HepG2 (cell line): ENCODE measurements at regions not wholly inside any gene's neighbourhood (a gene's known extent, or its start where the extent isn't known, plus 50 kb on each side); places are given as distances from the start of the nearest gene placed in this dataset.

Experiments
- ATAC-seq: fragments of 200-7000 bp; cut with Tn5 transposase; 3 replicates; pipeline ENCODE4 v1.9.1; 2020; ENCODE audit warnings: mild to moderate bottlenecking, moderate library complexity
- BruUV-seq: library from RNA; stranded (reverse); fragments of 400-500 nt; replicated peaks from 2 replicates; lab custom pipeline; 2021; lab: Mats Ljungman, UMichigan
- CTCF ChIA-PET: fragments of 300-600 bp; formaldehyde crosslinking; extraction: SDS; loops from one replicate; lab custom pipeline; 2021; ENCODE audit warnings: low total read pairs, inconsistent platforms, low intra/inter-chr PET ratio; lab: Yijun Ruan, JAX
- POLR2A ChIA-PET: fragments of 350-600 bp; sonication (Branson Sonifier 250); formaldehyde crosslinking; loops from one replicate; lab custom pipeline; 2020; ENCODE audit warnings: antibody characterized with exemption, inconsistent platforms; lab: Yijun Ruan, JAX
- DNase-seq: peaks from one replicate; pipeline ENCODE4 v3.0.0-alpha.2; 2015; ENCODE audit warnings: low spot score
- FAIRE-seq: peaks from 3 replicates; lab custom pipeline; 2011; peaks lifted over from hg19 to GRCh38; lab: Jason Lieb, UNC
- H2AFZ ChIP-seq: one replicate; pipeline ENCODE4 v1.6.1; 2011; ENCODE audit warnings: low read length, inconsistent platforms
- H3K27ac ChIP-seq: fragments of 300-600 bp; 3 replicates; pipeline ENCODE4 v1.8.0; 2011; ENCODE audit warnings: mixed run types, mild to moderate bottlenecking, mixed read lengths, low read length, inconsistent platforms; ENCODE audit not compliant: insufficient read depth; ENCODE audit errors: extremely low read length
- H3K27me3 ChIP-seq, 2 experiments: fragments of 200-600 bp in 1 of 2; 2 replicates in 1 of 2; 3 replicates in 1 of 2; pipeline versions ENCODE4 v1.6.0 to v1.8.0; 2011; ENCODE audit warnings: low read length in 2 of 2, mild to moderate bottlenecking in 2 of 2, moderate library complexity in 2 of 2, inconsistent platforms in 1 of 2; ENCODE audit not compliant: insufficient read depth in 2 of 2, control insufficient read depth in 1 of 2
- H3K36me3 ChIP-seq, 2 experiments: fragments of 200-600 bp in 1 of 2; replicated peaks in 1 of 2; 2 replicates in 1 of 2; 3 replicates in 1 of 2; pipeline versions ENCODE4 v1.5.1 to v1.8.0; 2011; ENCODE audit warnings: low read length in 2 of 2, inconsistent platforms in 1 of 2; ENCODE audit not compliant: insufficient read depth in 2 of 2, control insufficient read depth in 1 of 2
- H3K4me1 ChIP-seq: 2 replicates; pipeline ENCODE4 v1.5.1; 2012; ENCODE audit warnings: low read length, inconsistent platforms; ENCODE audit not compliant: insufficient read depth
- H3K4me2 ChIP-seq: 2 replicates; pipeline ENCODE4 v1.6.0; 2011; ENCODE audit warnings: low read depth, low read length, inconsistent platforms
- H3K4me3 ChIP-seq, 3 experiments: fragments of 200-600 bp in 1 of 3; sonication (generic), shearing (Covaris generic) in 1 of 3; replicated peaks in 1 of 3; 2 replicates each; pipeline ENCODE4 v1.5.1; 2011 to 2016; ENCODE audit warnings: low read length in 3 of 3, inconsistent platforms in 2 of 3, low read depth in 2 of 3, mild to moderate bottlenecking in 2 of 3, control low read depth in 1 of 3, mixed read lengths in 1 of 3; ENCODE audit not compliant: insufficient read depth in 1 of 3
- H3K79me2 ChIP-seq: one replicate; pipeline ENCODE4 v1.6.1; 2011; ENCODE audit warnings: low read length, inconsistent platforms; ENCODE audit not compliant: insufficient read depth
- H3K9ac ChIP-seq: 2 replicates; pipeline ENCODE4 v1.6.0; 2011; ENCODE audit warnings: mild to moderate bottlenecking, low read depth, low read length, inconsistent platforms; ENCODE audit not compliant: insufficient read depth
- H3K9me3 ChIP-seq: 2 replicates; pipeline ENCODE4 v1.5.1; 2012; ENCODE audit warnings: mild to moderate bottlenecking, low read length
- H4K20me1 ChIP-seq: 2 replicates; pipeline ENCODE4 v1.6.0; 2011; ENCODE audit warnings: inconsistent platforms, mild to moderate bottlenecking, low read length, moderate library complexity; ENCODE audit not compliant: insufficient read depth
- BRCA1 ChIP-seq: sonication (generic); formaldehyde crosslinking; IDR thresholded peaks from 2 replicates; pipeline ENCODE4 v1.4.0; 2020; ENCODE audit warnings: missing genetic modification reagents
- CEBPG ChIP-seq: IDR thresholded peaks from 2 replicates; pipeline ENCODE4 v1.6.1; 2016
- ESRRA ChIP-seq: sonication (generic); formaldehyde crosslinking; IDR thresholded peaks from 2 replicates; pipeline ENCODE4 v1.5.1; 2020; ENCODE audit warnings: mild to moderate bottlenecking, low read depth, missing genetic modification reagents
- HDAC1 ChIP-seq: sonication (generic); formaldehyde crosslinking; IDR thresholded peaks from 2 replicates; pipeline ENCODE4 v1.5.1; 2020; ENCODE audit warnings: mild to moderate bottlenecking, missing genetic modification reagents
- NFRKB ChIP-seq: fragments of 450-650 bp; IDR thresholded peaks from 2 replicates; pipeline ENCODE4 v1.6.1; 2017
- PRPF4 ChIP-seq: fragments of 200-400 bp; formaldehyde crosslinking; IDR thresholded peaks from 2 replicates; pipeline ENCODE4 v1.6.1; 2016; ENCODE audit warnings: low read length, low read depth; ENCODE audit not compliant: poor library complexity, severe bottlenecking
- SMARCC2 ChIP-seq: fragments of 450-650 bp; IDR thresholded peaks from 2 replicates; pipeline ENCODE4 v1.6.1; 2017; ENCODE audit warnings: antibody characterized with exemption, mild to moderate bottlenecking
- ZFP37 ChIP-seq: sonication (generic); formaldehyde crosslinking; IDR thresholded peaks from 2 replicates; pipeline ENCODE4 v1.4.0; 2020; ENCODE audit warnings: missing genetic modification reagents, borderline replicate concordance
- ZNF136 ChIP-seq: sonication (generic); formaldehyde crosslinking; IDR thresholded peaks from 2 replicates; pipeline ENCODE4 v1.8.1; 2022; ENCODE audit warnings: low read depth, mild to moderate bottlenecking, moderate library complexity, missing genetic modification reagents
- ZNF781 ChIP-seq: sonication (generic); formaldehyde crosslinking; IDR thresholded peaks from 2 replicates; pipeline ENCODE4 v1.5.1; 2020; ENCODE audit warnings: borderline replicate concordance, mild to moderate bottlenecking, missing genetic modification reagents; ENCODE audit errors: not compliant biosample characterization
- WGBS: methylation state at CpG from one replicate; pipeline ENCODE4 v1.1.6; 2017; ENCODE audit warnings: low lambda C conversion rate; 5-methylcytosine and 5-hydroxymethylcytosine counted together
- in situ Hi-C: cut with HindIII; loops from 2 replicates; pipeline ENCODE4 v1.10.0; 2017; ENCODE audit warnings: low pct_unique_long_range_greater_than_20kb; ENCODE audit not compliant: extremely low pct_ligation_motif_present
- intact Hi-C: fragments of 100-400 bp; cut with micrococcal nuclease; formaldehyde crosslinking; loops from one replicate; pipeline ENCODE4 v1.10.0; 2022; ENCODE audit not compliant: unreplicated experiment
- TF ChIP-seq, protein P1 (sequence below): sonication (generic); formaldehyde crosslinking; IDR thresholded peaks from 2 replicates; pipeline ENCODE4 v1.5.1; 2020; ENCODE audit warnings: missing genetic modification reagents, mild to moderate bottlenecking, borderline replicate concordance
- TF ChIP-seq, protein P2 (sequence below): sonication (generic); formaldehyde crosslinking; conservative IDR thresholded peaks from 2 replicates; pipeline ENCODE4 v1.8.0; 2022; ENCODE audit warnings: missing genetic modification reagents

DNA sequence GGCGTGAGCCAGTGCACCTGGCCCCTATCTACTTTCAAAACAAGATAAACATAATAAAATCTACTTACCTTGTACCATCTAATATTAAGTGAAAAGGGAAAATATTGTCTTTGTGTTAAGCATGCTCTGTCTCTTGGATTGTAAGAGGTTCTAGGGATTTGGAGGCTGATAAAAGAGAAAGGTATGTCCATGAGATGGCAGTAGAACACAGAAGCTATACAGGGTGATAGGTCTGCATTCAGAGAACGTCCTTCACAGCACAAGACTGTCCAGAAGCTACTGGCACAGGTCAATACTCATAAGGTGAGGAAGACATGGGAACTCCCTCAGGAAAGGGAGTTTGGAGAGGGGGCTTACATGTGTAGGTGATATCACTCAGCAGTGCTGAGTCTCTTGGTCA lies 135.5 kb downstream of the TMEM47 start:
- no peak overlapping the region for H3K4me2 ChIP-seq
- no TSS peak for BruUV-seq
- ChIA-PET CTCF (no interaction called here), POLR2A (no interaction called here)
- H2AFZ ChIP-seq = no peak overlapping the region
- H3K79me2 ChIP-seq = no peaks in the 10 kb centered on the region
- H3K4me3 ChIP-seq = no peak overlapping the region
- WGBS = 0% methylated on average over 1 of the region's 2 CpGs
- H3K9me3 ChIP-seq = no peaks in the 10 kb centered on the region
- intact Hi-C loops = no loop called here
- FAIRE-seq (no peak), DNase-seq (no peak), ATAC-seq (no peak)
- TF ChIP-seq, protein P1, sequence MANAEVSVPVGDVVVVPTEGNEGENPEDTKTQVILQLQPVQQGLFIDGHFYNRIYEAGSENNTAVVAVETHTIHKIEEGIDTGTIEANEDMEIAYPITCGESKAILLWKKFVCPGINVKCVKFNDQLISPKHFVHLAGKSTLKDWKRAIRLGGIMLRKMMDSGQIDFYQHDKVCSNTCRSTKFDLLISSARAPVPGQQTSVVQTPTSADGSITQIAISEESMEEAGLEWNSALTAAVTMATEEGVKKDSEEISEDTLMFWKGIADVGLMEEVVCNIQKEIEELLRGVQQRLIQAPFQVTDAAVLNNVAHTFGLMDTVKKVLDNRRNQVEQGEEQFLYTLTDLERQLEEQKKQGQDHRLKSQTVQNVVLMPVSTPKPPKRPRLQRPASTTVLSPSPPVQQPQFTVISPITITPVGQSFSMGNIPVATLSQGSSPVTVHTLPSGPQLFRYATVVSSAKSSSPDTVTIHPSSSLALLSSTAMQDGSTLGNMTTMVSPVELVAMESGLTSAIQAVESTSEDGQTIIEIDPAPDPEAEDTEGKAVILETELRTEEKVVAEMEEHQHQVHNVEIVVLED = no peak
- in situ Hi-C loops = no loop called here
- no peak overlapping the region for H3K27ac ChIP-seq
- H4K20me1 ChIP-seq = no peaks in the 10 kb centered on the region
- no peaks in the 10 kb centered on the region for H3K36me3 ChIP-seq
- no peak overlapping the region for H3K9ac ChIP-seq
- H3K4me1 ChIP-seq = no peaks in the 10 kb centered on the region
- no peaks in the 10 kb centered on the region for H3K27me3 ChIP-seq

DNA sequence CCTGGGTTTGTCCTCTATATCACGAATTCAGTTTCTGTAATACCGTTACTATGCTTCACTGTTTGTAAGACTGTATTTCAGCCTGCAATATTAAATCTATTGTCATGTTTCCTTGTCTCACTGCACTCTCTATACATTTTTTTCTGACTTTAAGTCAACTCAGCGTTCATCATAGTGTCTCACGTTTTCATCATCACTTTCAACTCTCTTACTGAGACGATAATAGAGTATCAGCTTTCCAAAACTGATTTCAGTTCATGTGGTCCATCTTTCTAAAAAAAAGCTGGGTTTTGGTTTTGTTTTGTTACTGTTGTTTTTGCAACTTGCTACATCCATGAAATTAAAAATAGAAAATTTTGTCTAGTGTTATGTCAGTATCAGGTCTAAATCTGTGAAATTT lies 147.7 kb downstream of the TMEM47 start:
- Histone ChIP-seq H3K4me3 (no peak overlapping the region), H2AFZ (no peak overlapping the region), H3K79me2 (no peaks in the 10 kb centered on the region), H3K4me1 (no peaks in the 10 kb centered on the region), H3K9me3 (no peaks in the 10 kb centered on the region), H3K36me3 (no peaks in the 10 kb centered on the region), H3K27ac (no peak overlapping the region), H3K4me2 (no peak overlapping the region), H4K20me1 (no peaks in the 10 kb centered on the region), H3K27me3 (no peaks in the 10 kb centered on the region), H3K9ac (no peak overlapping the region)
- WGBS = under 1% methylated on average over 5 of the region's 5 CpGs
- ChIA-PET CTCF (no interaction called here), POLR2A (no interaction called here)
- intact Hi-C loops = no loop called here
- no peak for TF ChIP-seq PRPF4
- no peak for TF ChIP-seq BRCA1
- TF ChIP-seq ZNF136 = no peak
- TF ChIP-seq, protein P2, sequence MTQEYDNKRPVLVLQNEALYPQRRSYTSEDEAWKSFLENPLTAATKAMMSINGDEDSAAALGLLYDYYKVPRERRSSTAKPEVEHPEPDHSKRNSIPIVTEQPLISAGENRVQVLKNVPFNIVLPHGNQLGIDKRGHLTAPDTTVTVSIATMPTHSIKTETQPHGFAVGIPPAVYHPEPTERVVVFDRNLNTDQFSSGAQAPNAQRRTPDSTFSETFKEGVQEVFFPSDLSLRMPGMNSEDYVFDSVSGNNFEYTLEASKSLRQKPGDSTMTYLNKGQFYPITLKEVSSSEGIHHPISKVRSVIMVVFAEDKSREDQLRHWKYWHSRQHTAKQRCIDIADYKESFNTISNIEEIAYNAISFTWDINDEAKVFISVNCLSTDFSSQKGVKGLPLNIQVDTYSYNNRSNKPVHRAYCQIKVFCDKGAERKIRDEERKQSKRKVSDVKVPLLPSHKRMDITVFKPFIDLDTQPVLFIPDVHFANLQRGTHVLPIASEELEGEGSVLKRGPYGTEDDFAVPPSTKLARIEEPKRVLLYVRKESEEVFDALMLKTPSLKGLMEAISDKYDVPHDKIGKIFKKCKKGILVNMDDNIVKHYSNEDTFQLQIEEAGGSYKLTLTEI (CRISPR knock-in tag) = no peak
- no peak for TF ChIP-seq ZNF781 (CRISPR knock-in tag)
- TF ChIP-seq SMARCC2 = no peak
- no peak for TF ChIP-seq NFRKB
- no peak for TF ChIP-seq ESRRA (CRISPR knock-in tag)
- no peak for TF ChIP-seq CEBPG
- no peak for TF ChIP-seq HDAC1 (CRISPR knock-in tag)
- no peak for TF ChIP-seq ZFP37 (CRISPR knock-in tag)
- BruUV-seq = no TSS peak
- no peak for FAIRE-seq
- no peak for ATAC-seq
- DNase-seq = no peak
- in situ Hi-C loops = no loop called here
